Pancreas (tissue), 10 donors: ENCODE measurements at regions not wholly inside any gene's neighbourhood (a gene's known extent, or its start where the extent isn't known, plus 50 kb on each side); places are given as distances from the start of the nearest gene placed in this dataset.

Experiments used
- ATAC-seq, 4 donors: fragments of 200-7000 bp; cut with Tn5 transposase; one replicate each; pipeline versions ENCODE4 v1.8.0 to v1.9.1; 2020; ENCODE audit warnings: mild to moderate bottlenecking in 4 of 4, moderate library complexity in 4 of 4
- DNase-seq, 6 donors: peaks; one replicate each; pipeline ENCODE4 v3.0.0-alpha.2; 2020
- FAIRE-seq: peaks from 2 replicates; lab custom pipeline; 2012; peaks lifted over from hg19 to GRCh38; lab: Jason Lieb, UNC
- H3K27ac ChIP-seq, 4 donors: fragments of 200-600 bp; sonication (generic); 1 replicate in 3 of 4; 2 replicates in 1 of 4; pipeline versions ENCODE4 v1.5.0 to v1.8.0; 2020
- H3K27me3 ChIP-seq, 4 donors: fragments of 200-600 bp; one replicate each; pipeline ENCODE4 v1.8.0; 2021
- H3K36me3 ChIP-seq, 3 donors: fragments of 200-600 bp; sonication (generic) in 1 of 3; one replicate each; pipeline versions ENCODE4 v1.5.0 to v1.8.0; 2020 to 2021
- H3K4me1 ChIP-seq, 3 donors: fragments of 200-600 bp; one replicate each; pipeline ENCODE4 v1.8.0; 2021
- H3K4me3 ChIP-seq, 4 donors: fragments of 200-600 bp; sonication (generic) in 2 of 4; one replicate each; pipeline versions ENCODE4 v1.5.0 to v1.8.0; 2020 to 2021
- H3K9me3 ChIP-seq, 4 donors: fragments of 200-600 bp; one replicate each; pipeline ENCODE4 v1.8.0; 2021
- WGBS, 2 donors: extraction: QIAGEN DNeasy Blood & Tissue Kit; methylation state at CpG; one replicate each; pipeline ENCODE4 v1.1.7; 2013; 5-methylcytosine and 5-hydroxymethylcytosine counted together
- intact Hi-C, 3 donors: fragments of 100-400 bp; cut with DNase I; formaldehyde crosslinking; loops; one replicate each; pipeline versions ENCODE4 v1.11.1 to v1.14.2; 2022
- TF ChIP-seq, protein P1 (sequence below), 4 donors: fragments of 200-600 bp; sonication (generic) in 3 of 4; IDR thresholded peaks; one replicate each; pipeline versions ENCODE4 v1.5.0 to v1.8.0; 2021; ENCODE audit warnings: antibody characterized with exemption in 4 of 4
- donor health status: healthy with polysubstance abuse.
- donor health status: DM: no; HTN: no; CAD: no; lungs with moderate emphysema.
- donor health status: DM: no; HTN: no; CAD: no.
- donor health status: control.
- donor health status: control.
- donor health status: Bipolar disorder and iron deficiency.
- donor health status: DM: yes; HTN: yes; CAD: no.
- donor health status: DM: no; HTN: no; CAD: no.
- donor health status: DM: no; HTN: no; CAD: no.
- donor health status: DM: yes; HTN: yes; CAD: no.

DNA sequence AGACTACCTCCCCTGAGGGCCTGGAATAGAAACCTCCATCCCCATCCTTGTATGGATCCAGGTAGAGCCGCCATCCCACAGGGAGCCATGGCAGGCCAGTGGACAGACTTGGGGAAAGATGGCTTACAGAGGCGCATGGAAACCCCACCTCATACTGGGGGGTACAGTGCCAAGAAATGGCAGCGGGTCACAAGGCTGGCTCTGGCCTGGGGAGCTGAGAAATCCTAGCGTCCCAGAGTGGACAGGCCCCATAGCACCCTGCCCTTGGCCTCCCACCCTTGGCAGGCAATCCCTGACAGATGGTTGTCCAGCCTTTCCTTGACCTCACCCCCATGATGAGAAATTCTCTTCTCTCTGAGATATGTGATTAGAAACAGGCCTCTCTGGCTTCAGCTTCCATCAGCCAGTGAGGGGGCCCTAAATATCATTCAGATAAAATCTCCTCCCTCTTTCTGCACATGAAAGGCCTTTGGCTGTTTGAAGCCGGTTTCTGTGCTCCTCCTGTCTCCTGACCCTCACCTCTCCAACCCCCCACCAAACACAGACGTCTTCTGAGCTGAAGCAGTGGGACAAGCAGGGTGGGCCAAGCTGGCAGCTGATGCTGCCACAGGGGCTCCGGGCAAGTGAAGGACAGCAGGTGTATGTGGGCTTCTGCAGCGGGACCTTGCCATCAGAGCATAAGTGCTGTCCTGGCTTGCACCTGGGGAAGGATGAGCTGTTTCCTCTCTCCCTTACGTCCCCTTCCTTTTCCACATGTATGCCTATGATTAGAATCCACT lies 204.4 kb upstream of the MAMLD1 start:
- Histone ChIP-seq H3K27me3 (no peaks in the 10 kb centered on the region), H3K9me3 (no peaks in the 10 kb centered on the region), H3K4me3 (no peak overlapping the region), H3K36me3 (no peaks in the 10 kb centered on the region), H3K27ac (no peak overlapping the region), H3K4me1 (no peaks in the 10 kb centered on the region)
- ATAC-seq (no peak), DNase-seq (no peak), FAIRE-seq (no peak)
- WGBS, 2 donors = 83 to 91% methylated on average over 9 of the region's 9 CpGs
- TF ChIP-seq, protein P1, sequence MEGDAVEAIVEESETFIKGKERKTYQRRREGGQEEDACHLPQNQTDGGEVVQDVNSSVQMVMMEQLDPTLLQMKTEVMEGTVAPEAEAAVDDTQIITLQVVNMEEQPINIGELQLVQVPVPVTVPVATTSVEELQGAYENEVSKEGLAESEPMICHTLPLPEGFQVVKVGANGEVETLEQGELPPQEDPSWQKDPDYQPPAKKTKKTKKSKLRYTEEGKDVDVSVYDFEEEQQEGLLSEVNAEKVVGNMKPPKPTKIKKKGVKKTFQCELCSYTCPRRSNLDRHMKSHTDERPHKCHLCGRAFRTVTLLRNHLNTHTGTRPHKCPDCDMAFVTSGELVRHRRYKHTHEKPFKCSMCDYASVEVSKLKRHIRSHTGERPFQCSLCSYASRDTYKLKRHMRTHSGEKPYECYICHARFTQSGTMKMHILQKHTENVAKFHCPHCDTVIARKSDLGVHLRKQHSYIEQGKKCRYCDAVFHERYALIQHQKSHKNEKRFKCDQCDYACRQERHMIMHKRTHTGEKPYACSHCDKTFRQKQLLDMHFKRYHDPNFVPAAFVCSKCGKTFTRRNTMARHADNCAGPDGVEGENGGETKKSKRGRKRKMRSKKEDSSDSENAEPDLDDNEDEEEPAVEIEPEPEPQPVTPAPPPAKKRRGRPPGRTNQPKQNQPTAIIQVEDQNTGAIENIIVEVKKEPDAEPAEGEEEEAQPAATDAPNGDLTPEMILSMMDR (IDR thresholded peaks at IDR 0.05) = no peak
- intact Hi-C loops = no loop called here

- no peak for DNase-seq
- intact Hi-C loops = no loop called here
Observed at GRCh38 chrX:150159537-150159936, 203.6 kb upstream of the MAMLD1 start.

GRCh38 chrX:150160656-150161055 lies 202.5 kb upstream of the MAMLD1 start:
- Histone ChIP-seq H3K4me3 (no peak overlapping the region), H3K36me3 (no peaks in the 10 kb centered on the region), H3K27me3 (no peaks in the 10 kb centered on the region), H3K27ac (no peak overlapping the region), H3K4me1 (no peaks in the 10 kb centered on the region), H3K9me3 (no peaks in the 10 kb centered on the region)
- TF ChIP-seq, protein P1 (IDR thresholded peaks at IDR 0.05) = no peak
- no peak for FAIRE-seq
- no peak for ATAC-seq
- intact Hi-C loops = no loop called here
- DNase-seq = no peak

More at GRCh38 chrX:150159537-150159936, 203.6 kb upstream of the MAMLD1 start:
- TF ChIP-seq, protein P1 (IDR thresholded peaks at IDR 0.05) = no peak
- H3K9me3 ChIP-seq = no peaks in the 10 kb centered on the region
- 76 to 80% methylated on average over 3 of the region's 3 CpGs for WGBS, 2 donors
- H3K27me3 ChIP-seq = no peaks in the 10 kb centered on the region
- ATAC-seq (no peak), FAIRE-seq (no peak)
- no peaks in the 10 kb centered on the region for H3K36me3 ChIP-seq
- no peaks in the 10 kb centered on the region for H3K4me1 ChIP-seq
- H3K27ac ChIP-seq = no peak overlapping the region
- no peak overlapping the region for H3K4me3 ChIP-seq

- H3K4me3 ChIP-seq = no peak overlapping the region
- TF ChIP-seq, protein P1 (IDR thresholded peaks at IDR 0.05) = no peak
- no peak for FAIRE-seq
- no peaks in the 10 kb centered on the region for H3K27me3 ChIP-seq
- H3K27ac ChIP-seq = no peak overlapping the region
- H3K9me3 ChIP-seq = no peaks in the 10 kb centered on the region
- intact Hi-C loops = no loop called here
- DNase-seq = no peak
- WGBS, 2 donors = 95 to 100% methylated on average over 1 of the region's 1 CpG
- H3K36me3 ChIP-seq = no peaks in the 10 kb centered on the region
- no peaks in the 10 kb centered on the region for H3K4me1 ChIP-seq
- no peak for ATAC-seq
Observed at GRCh38 chrX:150161193-150161592, 201.9 kb upstream of the MAMLD1 start.

GRCh38 chrX:150162141-150162540 lies 201.0 kb upstream of the MAMLD1 start:
- 78 to 91% methylated on average over 4 of the region's 4 CpGs for WGBS, 2 donors
- no peak for DNase-seq
- no peaks in the 10 kb centered on the region for H3K36me3 ChIP-seq
- intact Hi-C loops = no loop called here
- no peaks in the 10 kb centered on the region for H3K4me1 ChIP-seq
- TF ChIP-seq, protein P1 (IDR thresholded peaks at IDR 0.05) = no peak
- no peak overlapping the region for H3K4me3 ChIP-seq
- no peak for FAIRE-seq
- no peak for ATAC-seq
- no peak overlapping the region for H3K27ac ChIP-seq
- H3K9me3 ChIP-seq = no peaks in the 10 kb centered on the region
- H3K27me3 ChIP-seq = no peaks in the 10 kb centered on the region
